Activated CD8-positive, alpha-beta memory T cell treated with anti-CD3 and anti-CD28 coated beads for 48 hours (primary cell): ENCODE measurements at regions not wholly inside any gene's neighbourhood (a gene's known extent, or its start where the extent isn't known, plus 50 kb on each side); places are given as distances from the start of the nearest gene placed in this dataset.

Source experiments
- DNase-seq, 3 experiments: peaks; one replicate each; pipeline ENCODE4 v3.0.0-alpha.2; 2020; ENCODE audit warnings: low read depth in 2 of 3, low spot score in 2 of 3

- no peak for DNase-seq
These were observed 403.4 kb upstream of the JAG1 start for GRCh38 chr20:11077226-11077625.

DNA sequence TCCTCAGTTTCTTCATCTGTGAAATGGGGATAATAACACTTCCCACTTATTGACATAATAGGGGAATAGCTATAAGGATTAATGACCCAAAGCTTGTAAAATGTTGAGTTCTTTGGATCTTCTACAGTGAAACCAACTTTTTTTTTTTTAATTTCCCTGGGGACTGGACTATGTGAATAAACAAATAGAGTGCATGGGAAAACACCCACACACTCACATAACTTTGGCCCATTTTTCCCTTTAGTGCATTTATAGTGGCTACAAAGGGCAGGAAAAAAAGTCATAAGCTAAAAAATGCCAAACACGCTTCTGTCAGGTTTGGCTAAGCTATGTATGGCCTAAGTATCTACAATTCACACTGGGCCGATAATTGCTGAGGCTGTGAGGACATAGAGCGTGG is 406.2 kb upstream of the JAG1 start:
- DNase-seq: no peak

DNA sequence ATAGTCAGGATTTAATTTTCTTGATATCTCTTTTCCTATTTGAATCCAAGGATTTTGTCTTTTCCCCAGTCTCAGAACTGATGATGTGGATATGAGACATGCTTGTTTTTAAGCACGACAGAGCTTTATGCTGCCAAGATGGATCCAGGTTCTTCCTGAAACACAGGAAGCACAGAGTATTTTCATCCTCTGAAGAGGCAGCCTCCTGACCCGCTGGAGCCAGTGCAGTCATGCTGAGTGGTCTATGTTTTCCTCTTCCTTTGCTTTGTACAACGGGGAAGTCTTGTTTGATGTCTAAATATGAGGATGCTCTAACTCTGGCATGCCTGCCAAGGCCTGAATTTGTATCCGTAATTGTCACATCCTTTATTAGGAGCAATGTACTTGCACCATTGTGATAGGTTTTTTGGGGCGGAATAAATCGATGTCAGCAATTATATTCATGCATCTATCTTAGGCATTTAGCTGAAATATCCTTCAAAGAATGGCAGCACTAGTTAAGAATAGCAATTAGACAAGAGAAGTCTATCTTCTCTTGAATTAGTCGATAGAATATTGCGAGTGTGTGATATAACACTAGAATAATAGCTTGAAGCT is 407.1 kb upstream of the JAG1 start:
- no peak for DNase-seq

DNA sequence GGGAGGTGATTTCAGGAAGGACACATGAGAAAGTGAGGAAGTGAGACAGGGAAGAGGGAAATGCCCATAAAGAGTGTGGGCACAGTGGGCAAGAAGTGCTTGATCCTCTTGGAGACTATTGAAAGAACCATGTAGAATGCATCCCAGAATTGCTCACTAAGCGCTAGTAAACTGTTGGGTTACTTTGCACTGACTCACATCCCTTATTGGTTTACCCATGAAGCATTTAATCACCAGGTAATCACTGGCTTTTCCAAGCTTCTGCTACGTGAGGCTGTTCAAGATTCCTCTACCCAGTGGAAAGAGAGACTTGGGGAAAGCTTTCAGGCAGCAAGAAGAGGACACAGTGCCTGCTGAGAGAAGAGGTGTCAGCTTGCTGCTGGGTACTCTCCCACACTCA is 410.0 kb upstream of the JAG1 start:
- DNase-seq: no peak

DNA sequence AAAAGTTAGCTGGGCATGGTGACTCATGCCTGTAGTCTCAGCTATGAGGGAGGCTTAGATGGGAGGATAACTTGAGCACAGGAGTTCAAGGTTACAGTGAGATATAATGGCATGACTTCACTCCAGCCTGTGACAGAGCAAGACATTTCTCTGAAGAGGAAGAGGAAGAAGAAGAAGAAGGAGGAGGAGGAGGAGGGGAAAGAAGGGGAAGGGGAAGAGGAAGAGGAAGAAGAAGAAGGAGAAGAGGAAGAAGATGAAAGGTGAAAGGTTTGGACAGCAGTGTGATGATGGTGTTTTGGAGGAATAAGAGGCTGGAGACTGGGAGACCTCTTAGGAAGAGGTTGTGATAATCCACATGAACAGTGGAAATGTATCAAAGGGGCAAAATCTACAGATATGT is 410.7 kb upstream of the JAG1 start:
- no peak for DNase-seq

DNA sequence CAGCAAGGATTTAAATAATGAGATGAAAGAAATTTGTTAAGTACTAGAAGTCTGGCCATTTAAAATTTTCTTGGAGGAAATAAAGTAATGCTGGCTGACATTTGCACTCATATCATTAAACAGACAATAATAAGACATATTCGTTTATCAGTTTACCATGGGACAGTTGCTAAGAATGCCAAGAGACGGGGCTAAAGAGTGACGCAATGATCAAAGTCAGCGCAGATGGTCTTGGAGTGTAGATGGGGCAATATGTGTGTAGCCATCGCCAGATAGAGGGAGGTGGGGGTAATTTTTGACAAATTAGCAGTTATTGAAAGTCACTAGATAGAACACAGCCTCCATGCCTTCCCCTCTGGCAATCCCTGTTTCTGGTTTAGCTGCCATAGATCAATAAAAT is 413.2 kb upstream of the JAG1 start:
- DNase-seq: no peak

DNA sequence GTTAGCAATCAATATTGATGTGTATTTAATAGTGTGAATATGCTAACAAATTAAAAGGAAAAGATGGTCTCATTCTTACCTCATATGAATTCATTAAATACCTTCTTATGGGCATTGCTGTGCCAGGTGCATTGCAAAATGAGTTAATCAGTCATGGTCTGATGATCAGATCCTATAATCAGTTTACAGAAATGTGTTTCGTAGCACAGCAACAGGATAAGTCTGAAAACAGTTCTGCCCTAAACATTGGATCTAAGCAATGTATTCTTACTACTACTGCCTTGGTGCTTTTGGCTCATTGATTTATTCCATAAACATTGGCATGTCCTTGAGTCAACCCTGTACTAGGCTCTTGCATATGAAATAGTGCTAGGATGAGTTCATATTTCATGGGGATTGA is 417.0 kb upstream of the JAG1 start:
- no peak for DNase-seq

GRCh38 chr20:11091511-11091910 is 417.7 kb upstream of the JAG1 start:
- no peak for DNase-seq

DNA sequence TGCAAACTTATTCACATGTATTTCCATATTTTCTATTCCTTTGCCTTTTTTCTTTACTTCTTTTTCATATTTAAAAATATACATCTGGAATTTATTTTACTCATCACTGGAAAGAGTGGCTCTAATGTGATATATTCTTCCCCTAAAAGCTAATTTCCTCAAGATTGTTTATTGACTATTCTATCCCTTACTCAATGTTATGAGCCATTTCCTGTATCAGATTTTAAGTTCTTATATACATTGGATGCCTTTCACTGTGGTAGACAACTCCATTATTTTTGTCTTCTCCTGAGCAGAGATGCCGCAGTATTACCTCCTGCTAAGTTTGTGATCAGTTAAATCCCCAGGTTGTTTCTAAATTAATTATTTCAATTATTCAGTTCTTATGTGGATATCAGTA is 418.4 kb upstream of the JAG1 start:
- DNase-seq: no peak

DNA sequence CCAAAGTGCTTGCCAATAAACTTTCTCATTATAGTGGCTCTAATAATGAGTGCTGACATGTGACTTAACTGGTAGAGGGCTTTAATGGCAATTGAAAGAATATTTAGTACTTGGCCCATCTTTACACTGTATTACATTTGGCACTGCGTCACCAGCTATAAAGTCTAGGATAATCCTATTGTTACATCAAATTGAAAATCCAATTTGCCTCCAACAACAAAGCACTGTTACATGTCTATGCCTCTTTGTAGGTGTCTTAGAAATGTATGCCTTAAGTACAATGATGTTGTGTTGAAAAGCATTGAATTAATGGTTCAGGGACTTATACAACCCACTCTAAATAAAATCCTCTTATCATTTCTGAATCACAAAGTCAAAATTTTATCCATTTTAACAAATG is 420.4 kb upstream of the JAG1 start:
- DNase-seq: no peak

DNA sequence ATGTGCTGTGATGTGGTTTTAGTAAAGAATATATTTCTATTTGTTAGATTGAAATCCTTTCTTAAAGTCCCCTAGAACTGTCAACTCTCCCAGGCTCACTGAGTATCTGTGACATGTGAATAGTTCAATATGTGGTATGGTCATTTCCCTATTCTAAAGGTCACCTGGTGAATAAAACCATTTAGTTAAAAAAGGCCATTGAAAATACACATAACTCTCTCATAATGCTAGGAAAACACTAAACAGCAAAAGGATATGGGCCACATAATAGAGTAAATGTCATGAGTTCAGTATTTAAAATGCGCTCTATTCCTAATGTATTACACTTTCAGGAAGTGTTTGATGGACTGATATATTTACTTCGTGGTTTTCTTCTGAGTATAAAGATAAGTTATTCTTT is 420.9 kb upstream of the JAG1 start:
- DNase-seq: no peak

GRCh38 chr20:11098888-11099287 is 425.1 kb upstream of the JAG1 start:
- DNase-seq: no peak

DNA sequence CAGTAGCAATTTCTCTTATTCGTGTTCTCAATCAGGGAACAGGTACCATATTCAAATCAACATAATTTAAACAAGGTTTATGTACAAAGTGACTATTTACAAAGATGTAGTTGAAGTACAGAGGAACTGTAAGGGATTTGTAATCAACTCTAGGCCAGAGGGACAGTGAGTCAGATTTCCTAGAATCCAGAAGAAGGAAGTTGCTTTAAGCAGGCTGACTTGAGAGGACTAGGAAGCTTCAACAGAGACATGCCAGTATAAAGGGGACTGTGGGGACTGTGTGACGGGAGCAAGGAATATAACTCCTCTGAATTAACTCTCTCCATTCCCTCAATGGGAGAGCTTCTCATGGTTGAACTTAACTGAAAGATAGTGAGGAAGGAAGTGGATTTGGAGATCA is 427.4 kb upstream of the JAG1 start:
- no peak for DNase-seq

GRCh38 chr20:11101696-11102095 is 427.9 kb upstream of the JAG1 start:
- DNase-seq: no peak

- DNase-seq: no peak
These were observed 430.1 kb upstream of the JAG1 start for GRCh38 chr20:11103866-11104265.

DNA sequence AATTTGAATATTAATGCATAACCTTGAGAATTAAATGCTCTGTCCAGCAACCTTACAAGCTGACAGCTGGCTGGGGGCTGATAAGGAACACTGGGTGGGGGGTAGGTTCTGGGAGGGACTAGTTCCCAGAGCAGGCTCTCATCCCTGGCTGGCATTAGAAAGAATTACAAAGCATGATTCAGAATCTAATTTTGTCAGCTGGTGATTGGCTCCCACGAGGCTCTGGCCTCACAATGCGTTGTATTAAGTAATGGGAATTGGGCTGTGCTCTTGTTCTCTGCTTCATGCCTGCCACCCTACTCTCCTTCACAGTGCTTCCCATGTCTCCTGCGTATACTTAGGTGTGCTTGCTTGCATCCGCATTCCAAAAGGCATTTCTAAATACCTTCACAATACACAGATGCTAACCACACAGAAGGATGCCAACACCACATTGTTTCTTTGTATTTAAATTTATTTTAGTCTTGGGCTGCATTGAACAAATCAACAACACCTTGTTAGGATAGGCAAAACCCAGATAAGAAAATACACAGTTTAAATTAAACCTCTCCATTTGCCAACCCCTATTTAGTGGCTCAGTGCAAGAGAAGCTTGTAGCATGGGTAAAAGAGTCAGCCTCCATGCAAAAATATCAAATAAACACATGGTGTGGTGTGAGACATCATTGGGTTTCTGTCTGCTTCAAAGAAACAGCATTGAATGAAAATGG is 434.5 kb upstream of the JAG1 start:
- DNase-seq: no peak

GRCh38 chr20:11110535-11110934 is 436.7 kb upstream of the JAG1 start:
- DNase-seq: no peak

GRCh38 chr20:11111191-11111590 is 437.4 kb upstream of the JAG1 start:
- DNase-seq: no peak

DNA sequence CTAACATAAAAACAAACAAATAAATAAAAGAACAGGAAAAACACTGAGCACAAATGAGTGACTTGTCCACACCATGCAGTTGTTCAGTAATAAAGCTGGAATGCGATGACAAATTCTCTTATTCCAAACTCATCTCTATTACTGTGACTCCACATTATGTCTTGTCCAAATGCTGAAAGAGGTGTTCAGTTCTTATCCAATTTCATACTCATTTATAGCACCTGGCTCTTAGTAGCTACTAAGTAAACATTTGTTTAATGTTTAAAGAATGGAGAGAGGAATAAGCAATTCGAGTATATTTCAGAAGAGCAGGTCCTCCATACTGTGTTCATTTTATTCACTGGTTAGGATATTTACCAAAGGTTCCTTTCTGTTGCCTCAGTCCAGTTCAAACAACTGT is 439.0 kb upstream of the JAG1 start:
- DNase-seq: no peak

- no peak for DNase-seq
These were observed 440.6 kb upstream of the JAG1 start for GRCh38 chr20:11114382-11114781.

DNA sequence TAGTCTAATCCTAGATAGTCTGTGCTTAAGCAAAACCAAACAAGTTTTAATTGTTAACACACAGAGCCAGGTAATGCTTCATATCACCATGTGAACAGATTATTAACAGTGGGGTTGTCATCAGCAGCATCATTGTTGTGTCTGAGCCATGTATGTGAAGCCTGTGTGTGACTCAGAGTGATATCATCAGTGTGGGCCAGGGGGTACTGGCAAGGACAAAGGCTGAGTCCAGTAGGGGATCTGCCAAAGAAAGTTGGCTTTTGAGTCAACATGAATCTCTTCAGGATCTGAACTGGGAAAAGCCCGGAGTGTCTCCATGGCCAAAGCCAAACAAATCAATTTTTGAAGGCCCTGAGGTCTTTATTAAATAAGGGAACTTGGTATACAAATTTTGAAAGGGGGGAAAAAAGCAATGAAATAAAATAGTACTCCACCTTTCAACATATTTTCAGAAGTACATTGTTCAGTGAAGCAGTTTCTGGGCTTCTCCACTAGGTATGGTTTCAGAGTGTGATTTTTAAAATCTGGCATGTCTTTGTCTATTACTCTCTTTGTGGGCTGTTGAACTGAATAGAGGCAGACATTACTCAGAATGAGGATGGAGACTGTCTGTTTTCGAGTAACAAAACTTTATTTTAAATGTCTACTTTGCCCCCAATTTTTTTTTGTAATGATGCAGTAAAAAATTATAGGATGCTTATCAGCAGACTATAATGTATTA is 444.2 kb upstream of the JAG1 start:
- no peak for DNase-seq

DNA sequence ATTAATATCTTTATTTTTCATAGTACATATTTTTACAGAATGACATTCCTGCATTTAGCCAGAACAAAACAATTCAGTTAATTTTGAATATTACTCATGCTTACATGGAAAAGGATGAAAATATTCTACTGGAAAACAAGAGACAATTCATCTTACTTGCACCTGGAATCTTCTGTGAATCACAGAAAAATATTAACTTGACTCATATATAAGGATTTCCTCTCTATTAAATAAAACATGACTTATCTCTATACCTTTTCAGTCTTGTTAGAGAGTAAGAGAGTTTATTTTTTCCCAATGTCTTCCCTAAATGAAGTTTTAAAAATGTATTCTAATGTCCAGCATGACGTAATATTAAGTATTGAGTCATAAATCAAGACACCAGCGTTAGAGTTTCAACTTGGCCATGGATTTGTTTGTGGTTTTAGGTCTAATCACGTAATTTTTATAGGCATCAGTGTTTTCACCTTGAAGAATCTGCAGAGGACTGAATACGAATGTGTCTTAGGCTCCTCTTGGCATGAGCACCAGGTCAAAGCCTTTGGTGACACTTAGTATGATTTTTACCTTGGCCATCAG is 445.1 kb upstream of the JAG1 start:
- DNase-seq: no peak
